Activated naive CD8-positive, alpha-beta T cell treated with anti-CD3 and anti-CD28 coated beads, Interleukin-2, amount 50 U/mL, for 24 hours (primary cell): ENCODE measurements at regions not wholly inside any gene's neighbourhood (a gene's known extent, or its start where the extent isn't known, plus 50 kb on each side); places are given as distances from the start of the nearest gene placed in this dataset.
"Not testable (repeated sequence)": the region's sequence is repeated elsewhere in the genome, so short reads cannot be mapped to it uniquely, and the experiment has no call there.

Experiments used
- ATAC-seq: fragments of 150-1000 bp; cut with Tn5 transposase; one replicate; pipeline ENCODE4 v1.10.0; 2021
- DNase-seq: peaks from one replicate; pipeline ENCODE4 v3.0.0; 2021
- H3K27ac Mint-ChIP-seq: one replicate; pipeline ENCODE4 v1.8.0; 2021; ENCODE audit warnings: mild to moderate bottlenecking, mixed read lengths
- H3K27me3 Mint-ChIP-seq: one replicate; pipeline ENCODE4 v1.8.0; 2021; ENCODE audit warnings: mixed read lengths
- H3K36me3 Mint-ChIP-seq: one replicate; pipeline ENCODE4 v1.8.0; 2021; ENCODE audit warnings: low read depth, mixed read lengths
- H3K4me1 Mint-ChIP-seq: one replicate; pipeline ENCODE4 v1.8.0; 2021; ENCODE audit warnings: mixed read lengths
- H3K4me3 Mint-ChIP-seq: one replicate; pipeline ENCODE4 v1.8.0; 2021; ENCODE audit warnings: mild to moderate bottlenecking, moderate library complexity, mixed read lengths
- H3K9me3 Mint-ChIP-seq: one replicate; pipeline ENCODE4 v1.8.0; 2021; ENCODE audit warnings: mixed read lengths

GRCh38 chr1:157312082-157312812, 174.1 kb upstream of the ETV3 start:
- H3K9me3 Mint-ChIP-seq: peaks cover 9% of the 10 kb centered on the region
- no peak for DNase-seq
- H3K27me3 Mint-ChIP-seq: peaks cover 41% of the 10 kb centered on the region

GRCh38 chr1:157311730-157312081, 173.5 kb upstream of the ETV3 start:
- ATAC-seq (no peak), DNase-seq (no peak)
- no peaks in the 10 kb centered on the region for H3K4me1 Mint-ChIP-seq
- no peak overlapping the region for H3K4me3 Mint-ChIP-seq
- peaks cover 41% of the 10 kb centered on the region for H3K27me3 Mint-ChIP-seq
- H3K9me3 Mint-ChIP-seq: peaks cover 4% of the 10 kb centered on the region
- no peaks in the 10 kb centered on the region for H3K36me3 Mint-ChIP-seq
- no peak overlapping the region for H3K27ac Mint-ChIP-seq

More at GRCh38 chr1:157312082-157312812, 174.1 kb upstream of the ETV3 start:
- H3K27ac Mint-ChIP-seq: no peak overlapping the region
- no peaks in the 10 kb centered on the region for H3K36me3 Mint-ChIP-seq
- no peak for ATAC-seq
- H3K4me1 Mint-ChIP-seq: no peaks in the 10 kb centered on the region
- no peak overlapping the region for H3K4me3 Mint-ChIP-seq

- not testable (repeated sequence) for H3K36me3 Mint-ChIP-seq, H3K4me3 Mint-ChIP-seq, H3K4me1 Mint-ChIP-seq, H3K9me3 Mint-ChIP-seq, H3K27ac Mint-ChIP-seq, DNase-seq
- ATAC-seq: peak; percentile 36
- peaks cover 39% of the 10 kb centered on the region for H3K27me3 Mint-ChIP-seq
Measured at GRCh38 chr1:157310805-157311729, 172.9 kb upstream of the ETV3 start.

GRCh38 chr1:157310401-157310800, 172.2 kb upstream of the ETV3 start:
- Mint-ChIP-seq H3K36me3 (no peaks in the 10 kb centered on the region), H3K27ac (no peak overlapping the region), H3K4me1 (no peaks in the 10 kb centered on the region), H3K27me3 (peaks cover 39% of the 10 kb centered on the region), H3K4me3 (no peak overlapping the region), H3K9me3 (no peaks in the 10 kb centered on the region)
- ATAC-seq: no peak
- no peak for DNase-seq

- no peak overlapping the region for H3K4me3 Mint-ChIP-seq
- no peaks in the 10 kb centered on the region for H3K36me3 Mint-ChIP-seq
- no peaks in the 10 kb centered on the region for H3K9me3 Mint-ChIP-seq
- peaks cover 24% of the 10 kb centered on the region for H3K27me3 Mint-ChIP-seq
- H3K27ac Mint-ChIP-seq: no peak overlapping the region
- DNase-seq (no peak), ATAC-seq (no peak)
- H3K4me1 Mint-ChIP-seq: no peaks in the 10 kb centered on the region
Measured at GRCh38 chr1:157307491-157307890, 169.3 kb upstream of the ETV3 start.

- ATAC-seq (no peak), DNase-seq (no peak)
- H3K27me3 Mint-ChIP-seq: peaks cover 20% of the 10 kb centered on the region
- no peak overlapping the region for H3K4me3 Mint-ChIP-seq
- no peaks in the 10 kb centered on the region for H3K9me3 Mint-ChIP-seq
- no peaks in the 10 kb centered on the region for H3K4me1 Mint-ChIP-seq
- no peaks in the 10 kb centered on the region for H3K36me3 Mint-ChIP-seq
- no peak overlapping the region for H3K27ac Mint-ChIP-seq
Measured at GRCh38 chr1:157306896-157307295, 168.7 kb upstream of the ETV3 start.

- no peaks in the 10 kb centered on the region for H3K9me3 Mint-ChIP-seq
- peaks cover 4% of the 10 kb centered on the region for H3K27me3 Mint-ChIP-seq
- H3K36me3 Mint-ChIP-seq: no peaks in the 10 kb centered on the region
- no peaks in the 10 kb centered on the region for H3K4me1 Mint-ChIP-seq
- DNase-seq (no peak), ATAC-seq (no peak)
- H3K4me3 Mint-ChIP-seq: no peak overlapping the region
- H3K27ac Mint-ChIP-seq: no peak overlapping the region
Measured at GRCh38 chr1:157304271-157304670, 166.1 kb upstream of the ETV3 start.

- H3K4me3 Mint-ChIP-seq: no peak overlapping the region
- H3K9me3 Mint-ChIP-seq: no peaks in the 10 kb centered on the region
- no peaks in the 10 kb centered on the region for H3K4me1 Mint-ChIP-seq
- DNase-seq (no peak), ATAC-seq (no peak)
- no peak overlapping the region for H3K27ac Mint-ChIP-seq
- no peaks in the 10 kb centered on the region for H3K36me3 Mint-ChIP-seq
- H3K27me3 Mint-ChIP-seq: peaks cover 2% of the 10 kb centered on the region
Measured at GRCh38 chr1:157302724-157303123, 164.5 kb upstream of the ETV3 start.

GRCh38 chr1:157302199-157302497, 164.0 kb upstream of the ETV3 start:
- ATAC-seq: no peak
- no peaks in the 10 kb centered on the region for H3K4me1 Mint-ChIP-seq
- no peak overlapping the region for H3K27ac Mint-ChIP-seq
- H3K36me3 Mint-ChIP-seq: no peaks in the 10 kb centered on the region
- no peak overlapping the region for H3K4me3 Mint-ChIP-seq
- DNase-seq: no peak
- H3K9me3 Mint-ChIP-seq: no peaks in the 10 kb centered on the region
- no peaks in the 10 kb centered on the region for H3K27me3 Mint-ChIP-seq

- ATAC-seq (no peak), DNase-seq (no peak)
- Mint-ChIP-seq H3K4me3 (no peak overlapping the region), H3K27ac (no peak overlapping the region), H3K36me3 (no peaks in the 10 kb centered on the region), H3K27me3 (peaks cover 2% of the 10 kb centered on the region), H3K9me3 (no peaks in the 10 kb centered on the region), H3K4me1 (no peaks in the 10 kb centered on the region)
Measured at GRCh38 chr1:157301477-157302198, 163.4 kb upstream of the ETV3 start.

- not testable (repeated sequence) for H3K36me3 Mint-ChIP-seq, H3K4me1 Mint-ChIP-seq, ATAC-seq, DNase-seq, H3K27ac Mint-ChIP-seq, H3K4me3 Mint-ChIP-seq, H3K27me3 Mint-ChIP-seq, H3K9me3 Mint-ChIP-seq
Measured at GRCh38 chr1:157294387-157295145, 156.4 kb upstream of the ETV3 start.

- no peak for DNase-seq
- H3K27me3 Mint-ChIP-seq: peaks cover 2% of the 10 kb centered on the region
Measured at GRCh38 chr1:157292809-157293564, 154.8 kb upstream of the ETV3 start.

GRCh38 chr1:157292302-157292701, 154.1 kb upstream of the ETV3 start:
- DNase-seq (no peak), ATAC-seq (no peak)
- Mint-ChIP-seq H3K27me3 (peaks cover 7% of the 10 kb centered on the region), H3K4me3 (no peak overlapping the region), H3K9me3 (no peaks in the 10 kb centered on the region), H3K4me1 (no peaks in the 10 kb centered on the region), H3K27ac (no peak overlapping the region), H3K36me3 (no peaks in the 10 kb centered on the region)

More at GRCh38 chr1:157292809-157293564, 154.8 kb upstream of the ETV3 start:
- ATAC-seq: no peak
- Mint-ChIP-seq H3K27ac (no peak overlapping the region), H3K9me3 (no peaks in the 10 kb centered on the region), H3K4me3 (no peak overlapping the region), H3K4me1 (no peaks in the 10 kb centered on the region), H3K36me3 (no peaks in the 10 kb centered on the region)

GRCh38 chr1:157291083-157291482, 152.9 kb upstream of the ETV3 start:
- no peak for ATAC-seq
- Mint-ChIP-seq H3K36me3 (no peaks in the 10 kb centered on the region), H3K4me3 (no peak overlapping the region), H3K4me1 (no peaks in the 10 kb centered on the region), H3K9me3 (no peaks in the 10 kb centered on the region), H3K27ac (no peak overlapping the region), H3K27me3 (peaks cover 6% of the 10 kb centered on the region)
- DNase-seq: no peak
